HepG2 (cell line): ENCODE measurements at regions not wholly inside any gene's neighbourhood (a gene's known extent, or its start where the extent isn't known, plus 50 kb on each side); places are given as distances from the start of the nearest gene placed in this dataset.

Source experiments
- ATAC-seq: fragments of 200-7000 bp; cut with Tn5 transposase; 3 replicates; pipeline ENCODE4 v1.9.1; 2020; ENCODE audit warnings: mild to moderate bottlenecking, moderate library complexity
- BruUV-seq: library from RNA; stranded (reverse); fragments of 400-500 nt; replicated peaks from 2 replicates; lab custom pipeline; 2021; lab: Mats Ljungman, UMichigan
- CTCF ChIA-PET: fragments of 300-600 bp; formaldehyde crosslinking; extraction: SDS; loops from one replicate; lab custom pipeline; 2021; ENCODE audit warnings: low total read pairs, inconsistent platforms, low intra/inter-chr PET ratio; lab: Yijun Ruan, JAX
- POLR2A ChIA-PET: fragments of 350-600 bp; sonication (Branson Sonifier 250); formaldehyde crosslinking; loops from one replicate; lab custom pipeline; 2020; ENCODE audit warnings: antibody characterized with exemption, inconsistent platforms; lab: Yijun Ruan, JAX
- DNase-seq: peaks from one replicate; pipeline ENCODE4 v3.0.0-alpha.2; 2015; ENCODE audit warnings: low spot score
- FAIRE-seq: peaks from 3 replicates; lab custom pipeline; 2011; peaks lifted over from hg19 to GRCh38; lab: Jason Lieb, UNC
- H2AFZ ChIP-seq: one replicate; pipeline ENCODE4 v1.6.1; 2011; ENCODE audit warnings: low read length, inconsistent platforms
- H3K27ac ChIP-seq: fragments of 300-600 bp; 3 replicates; pipeline ENCODE4 v1.8.0; 2011; ENCODE audit warnings: mixed run types, mild to moderate bottlenecking, mixed read lengths, low read length, inconsistent platforms; ENCODE audit not compliant: insufficient read depth; ENCODE audit errors: extremely low read length
- H3K27me3 ChIP-seq, 2 experiments: fragments of 200-600 bp in 1 of 2; 2 replicates in 1 of 2; 3 replicates in 1 of 2; pipeline versions ENCODE4 v1.6.0 to v1.8.0; 2011; ENCODE audit warnings: low read length in 2 of 2, mild to moderate bottlenecking in 2 of 2, moderate library complexity in 2 of 2, inconsistent platforms in 1 of 2; ENCODE audit not compliant: insufficient read depth in 2 of 2, control insufficient read depth in 1 of 2
- H3K36me3 ChIP-seq, 2 experiments: fragments of 200-600 bp in 1 of 2; replicated peaks in 1 of 2; 2 replicates in 1 of 2; 3 replicates in 1 of 2; pipeline versions ENCODE4 v1.5.1 to v1.8.0; 2011; ENCODE audit warnings: low read length in 2 of 2, inconsistent platforms in 1 of 2; ENCODE audit not compliant: insufficient read depth in 2 of 2, control insufficient read depth in 1 of 2
- H3K4me1 ChIP-seq: 2 replicates; pipeline ENCODE4 v1.5.1; 2012; ENCODE audit warnings: low read length, inconsistent platforms; ENCODE audit not compliant: insufficient read depth
- H3K4me2 ChIP-seq: 2 replicates; pipeline ENCODE4 v1.6.0; 2011; ENCODE audit warnings: low read depth, low read length, inconsistent platforms
- H3K4me3 ChIP-seq, 3 experiments: fragments of 200-600 bp in 1 of 3; sonication (generic), shearing (Covaris generic) in 1 of 3; replicated peaks in 1 of 3; 2 replicates each; pipeline ENCODE4 v1.5.1; 2011 to 2016; ENCODE audit warnings: low read length in 3 of 3, inconsistent platforms in 2 of 3, low read depth in 2 of 3, mild to moderate bottlenecking in 2 of 3, control low read depth in 1 of 3, mixed read lengths in 1 of 3; ENCODE audit not compliant: insufficient read depth in 1 of 3
- H3K79me2 ChIP-seq: one replicate; pipeline ENCODE4 v1.6.1; 2011; ENCODE audit warnings: low read length, inconsistent platforms; ENCODE audit not compliant: insufficient read depth
- H3K9ac ChIP-seq: 2 replicates; pipeline ENCODE4 v1.6.0; 2011; ENCODE audit warnings: mild to moderate bottlenecking, low read depth, low read length, inconsistent platforms; ENCODE audit not compliant: insufficient read depth
- H3K9me3 ChIP-seq: 2 replicates; pipeline ENCODE4 v1.5.1; 2012; ENCODE audit warnings: mild to moderate bottlenecking, low read length
- H4K20me1 ChIP-seq: 2 replicates; pipeline ENCODE4 v1.6.0; 2011; ENCODE audit warnings: inconsistent platforms, mild to moderate bottlenecking, low read length, moderate library complexity; ENCODE audit not compliant: insufficient read depth
- BCL6 ChIP-seq: IDR thresholded peaks from 2 replicates; pipeline ENCODE4 v1.6.1; 2016; ENCODE audit warnings: missing genetic modification reagents, missing compliant biosample characterization
- FOXA3 ChIP-seq: IDR thresholded peaks from 2 replicates; pipeline ENCODE4 v1.6.1; 2016; ENCODE audit warnings: missing genetic modification reagents, missing compliant biosample characterization
- HNF4A ChIP-seq: sonication (generic); formaldehyde crosslinking; IDR thresholded peaks from 2 replicates; pipeline ENCODE4 v1.4.0; 2020; ENCODE audit warnings: missing genetic modification reagents
- NCOA2 ChIP-seq: sonication (generic); formaldehyde crosslinking; IDR thresholded peaks from 2 replicates; pipeline ENCODE4 v1.8.0; 2022; ENCODE audit warnings: inconsistent platforms
- SOX13 ChIP-seq, 3 experiments: fragments of 450-650 bp in 1 of 3; sonication (generic) in 1 of 3; formaldehyde crosslinking in 1 of 3; IDR thresholded peaks in 2 of 3; conservative IDR thresholded peaks in 1 of 3; 2 replicates each; pipeline versions ENCODE4 v1.5.0 to v1.6.1; 2016 to 2020; ENCODE audit warnings: antibody characterized with exemption in 1 of 3, mild to moderate bottlenecking in 1 of 3, missing compliant biosample characterization in 1 of 3, missing genetic modification reagents in 1 of 3, moderate library complexity in 1 of 3
- SOX6 ChIP-seq, 2 experiments: fragments of 450-650 bp in 1 of 2; sonication (generic) in 1 of 2; formaldehyde crosslinking in 1 of 2; IDR thresholded peaks; 2 replicates each; pipeline versions ENCODE4 v1.4.0 to v1.6.1; 2017 to 2020; ENCODE audit warnings: antibody characterized with exemption in 1 of 2, mild to moderate bottlenecking in 1 of 2, missing genetic modification reagents in 1 of 2
- ZNF883 ChIP-seq: sonication (generic); formaldehyde crosslinking; IDR thresholded peaks from 2 replicates; pipeline ENCODE4 v1.5.1; 2020; ENCODE audit warnings: mild to moderate bottlenecking, missing genetic modification reagents; ENCODE audit errors: not compliant biosample characterization
- WGBS: methylation state at CpG from one replicate; pipeline ENCODE4 v1.1.6; 2017; ENCODE audit warnings: low lambda C conversion rate; 5-methylcytosine and 5-hydroxymethylcytosine counted together
- in situ Hi-C: cut with HindIII; loops from 2 replicates; pipeline ENCODE4 v1.10.0; 2017; ENCODE audit warnings: low pct_unique_long_range_greater_than_20kb; ENCODE audit not compliant: extremely low pct_ligation_motif_present
- intact Hi-C: fragments of 100-400 bp; cut with micrococcal nuclease; formaldehyde crosslinking; loops from one replicate; pipeline ENCODE4 v1.10.0; 2022; ENCODE audit not compliant: unreplicated experiment
- TF ChIP-seq, protein P1 (sequence below): IDR thresholded peaks from 2 replicates; pipeline ENCODE4 v1.6.1; 2012; ENCODE audit warnings: low read depth, low read length, improper control_type of control experiment
- TF ChIP-seq, protein P2 (sequence below): sonication (generic); formaldehyde crosslinking; IDR thresholded peaks from 2 replicates; pipeline ENCODE4 v1.5.1; 2020; ENCODE audit warnings: mild to moderate bottlenecking, missing genetic modification reagents, borderline replicate concordance
- TF ChIP-seq, protein P3 (sequence below): sonication (generic); formaldehyde crosslinking; conservative IDR thresholded peaks from 2 replicates; pipeline ENCODE4 v1.4.0; 2020; ENCODE audit warnings: mild to moderate bottlenecking, missing genetic modification reagents, moderate library complexity

DNA sequence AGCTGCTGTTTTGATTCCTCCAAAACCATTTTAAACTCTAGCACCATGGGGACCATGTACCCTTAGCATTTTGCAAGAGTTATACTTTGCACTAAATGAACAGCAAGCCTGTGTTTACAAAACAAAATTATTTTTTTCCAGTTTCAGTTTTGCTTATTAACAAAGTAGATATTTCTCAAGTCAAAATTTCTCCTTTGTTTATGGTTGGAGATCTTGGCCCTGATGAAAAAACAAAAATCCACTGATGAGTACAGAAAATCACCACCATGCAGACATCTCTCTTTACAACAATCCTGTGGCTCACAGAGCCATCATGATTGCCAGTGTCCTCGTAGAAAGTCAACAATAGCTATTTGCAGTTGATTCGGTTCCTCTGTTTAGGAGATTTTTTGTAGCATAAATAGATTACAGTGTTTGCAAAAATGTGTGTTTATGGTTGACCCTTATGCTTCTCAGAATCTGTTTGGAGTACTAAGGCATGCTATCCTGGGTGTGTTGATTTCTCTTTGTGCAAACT lies 201.1 kb upstream of the NUDT4 start:
- 0% methylated on average over 2 of the region's 2 CpGs for WGBS
- no peak overlapping the region for H3K9ac ChIP-seq
- H3K79me2 ChIP-seq: no peaks in the 10 kb centered on the region
- peak overlapping the region; percentile 49 for H3K27ac ChIP-seq
- no TSS peak for BruUV-seq
- POLR2A ChIA-PET: no interaction called here
- H3K36me3 ChIP-seq: no peaks in the 10 kb centered on the region
- no peak overlapping the region for H2AFZ ChIP-seq
- H3K9me3 ChIP-seq: no peaks in the 10 kb centered on the region; the same call in 1 of the 2 replicates
- peak overlapping the region; percentile 60 for H3K4me2 ChIP-seq
- H4K20me1 ChIP-seq: no peaks in the 10 kb centered on the region
- peaks cover 68% of the 10 kb centered on the region for H3K4me1 ChIP-seq
- no peaks in the 10 kb centered on the region; a peak in 2 of 5 replicates for H3K27me3 ChIP-seq
- CTCF ChIA-PET: no interaction called here
- FAIRE-seq (peak; percentile 42), DNase-seq (peak; percentile 55), ATAC-seq (peak; percentile 87)
- in situ Hi-C loops (no loop called here), intact Hi-C loops (loop anchor here (5.0 kb wide), 1 partner anchor 49 kb away; no protein-coding TSS in a partner anchor)
- peak overlapping the region in 1 of 3 experiments; percentile 4; a peak in 1 of 6 replicates for H3K4me3 ChIP-seq
- TF ChIP-seq, protein P1, sequence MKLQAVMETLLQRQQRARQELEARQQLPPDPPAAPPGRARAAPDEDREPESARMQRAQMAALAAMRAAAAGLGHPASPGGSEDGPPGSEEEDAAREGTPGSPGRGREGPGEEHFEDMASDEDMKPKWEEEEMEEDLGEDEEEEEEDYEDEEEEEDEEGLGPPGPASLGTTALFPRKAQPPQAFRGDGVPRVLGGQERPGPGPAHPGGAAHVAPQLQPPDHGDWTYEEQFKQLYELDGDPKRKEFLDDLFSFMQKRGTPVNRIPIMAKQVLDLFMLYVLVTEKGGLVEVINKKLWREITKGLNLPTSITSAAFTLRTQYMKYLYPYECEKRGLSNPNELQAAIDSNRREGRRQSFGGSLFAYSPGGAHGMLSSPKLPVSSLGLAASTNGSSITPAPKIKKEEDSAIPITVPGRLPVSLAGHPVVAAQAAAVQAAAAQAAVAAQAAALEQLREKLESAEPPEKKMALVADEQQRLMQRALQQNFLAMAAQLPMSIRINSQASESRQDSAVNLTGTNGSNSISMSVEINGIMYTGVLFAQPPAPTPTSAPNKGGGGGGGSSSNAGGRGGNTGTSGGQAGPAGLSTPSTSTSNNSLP: peak; percentile 9; the same call in 1 of the 2 replicates
- TF ChIP-seq, protein P2, sequence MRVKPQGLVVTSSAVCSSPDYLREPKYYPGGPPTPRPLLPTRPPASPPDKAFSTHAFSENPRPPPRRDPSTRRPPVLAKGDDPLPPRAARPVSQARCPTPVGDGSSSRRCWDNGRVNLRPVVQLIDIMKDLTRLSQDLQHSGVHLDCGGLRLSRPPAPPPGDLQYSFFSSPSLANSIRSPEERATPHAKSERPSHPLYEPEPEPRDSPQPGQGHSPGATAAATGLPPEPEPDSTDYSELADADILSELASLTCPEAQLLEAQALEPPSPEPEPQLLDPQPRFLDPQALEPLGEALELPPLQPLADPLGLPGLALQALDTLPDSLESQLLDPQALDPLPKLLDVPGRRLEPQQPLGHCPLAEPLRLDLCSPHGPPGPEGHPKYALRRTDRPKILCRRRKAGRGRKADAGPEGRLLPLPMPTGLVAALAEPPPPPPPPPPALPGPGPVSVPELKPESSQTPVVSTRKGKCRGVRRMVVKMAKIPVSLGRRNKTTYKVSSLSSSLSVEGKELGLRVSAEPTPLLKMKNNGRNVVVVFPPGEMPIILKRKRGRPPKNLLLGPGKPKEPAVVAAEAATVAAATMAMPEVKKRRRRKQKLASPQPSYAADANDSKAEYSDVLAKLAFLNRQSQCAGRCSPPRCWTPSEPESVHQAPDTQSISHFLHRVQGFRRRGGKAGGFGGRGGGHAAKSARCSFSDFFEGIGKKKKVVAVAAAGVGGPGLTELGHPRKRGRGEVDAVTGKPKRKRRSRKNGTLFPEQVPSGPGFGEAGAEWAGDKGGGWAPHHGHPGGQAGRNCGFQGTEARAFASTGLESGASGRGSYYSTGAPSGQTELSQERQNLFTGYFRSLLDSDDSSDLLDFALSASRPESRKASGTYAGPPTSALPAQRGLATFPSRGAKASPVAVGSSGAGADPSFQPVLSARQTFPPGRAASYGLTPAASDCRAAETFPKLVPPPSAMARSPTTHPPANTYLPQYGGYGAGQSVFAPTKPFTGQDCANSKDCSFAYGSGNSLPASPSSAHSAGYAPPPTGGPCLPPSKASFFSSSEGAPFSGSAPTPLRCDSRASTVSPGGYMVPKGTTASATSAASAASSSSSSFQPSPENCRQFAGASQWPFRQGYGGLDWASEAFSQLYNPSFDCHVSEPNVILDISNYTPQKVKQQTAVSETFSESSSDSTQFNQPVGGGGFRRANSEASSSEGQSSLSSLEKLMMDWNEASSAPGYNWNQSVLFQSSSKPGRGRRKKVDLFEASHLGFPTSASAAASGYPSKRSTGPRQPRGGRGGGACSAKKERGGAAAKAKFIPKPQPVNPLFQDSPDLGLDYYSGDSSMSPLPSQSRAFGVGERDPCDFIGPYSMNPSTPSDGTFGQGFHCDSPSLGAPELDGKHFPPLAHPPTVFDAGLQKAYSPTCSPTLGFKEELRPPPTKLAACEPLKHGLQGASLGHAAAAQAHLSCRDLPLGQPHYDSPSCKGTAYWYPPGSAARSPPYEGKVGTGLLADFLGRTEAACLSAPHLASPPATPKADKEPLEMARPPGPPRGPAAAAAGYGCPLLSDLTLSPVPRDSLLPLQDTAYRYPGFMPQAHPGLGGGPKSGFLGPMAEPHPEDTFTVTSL (CRISPR knock-in tag): peak; percentile 39; the same call in 1 of the 2 replicates
- TF ChIP-seq SOX6 (IDR thresholded peaks at IDR 0.05) (no peak), SOX6 (CRISPR knock-in tag; IDR thresholded peaks at IDR 0.05) (peak; percentile 69), NCOA2 (peak; percentile 68), HNF4A (CRISPR knock-in tag) (peak; percentile 16; the same call in 1 of the 2 replicates), FOXA3 (CRISPR knock-in tag) (peak; percentile 51; the same call in 1 of the 2 replicates), BCL6 (peak; percentile 70), SOX13 (IDR thresholded peaks at IDR 0.05) (no peak), SOX13 (CRISPR knock-in tag; conservative IDR thresholded peaks at IDR 0.05 in 1 of 2, IDR thresholded peaks at IDR 0.05 in 1 of 2) (peak in 1 of 2 experiments; percentile 65; a peak in 2 of 4 replicates), ZNF883 (CRISPR knock-in tag) (no peak)
- TF ChIP-seq, protein P3, sequence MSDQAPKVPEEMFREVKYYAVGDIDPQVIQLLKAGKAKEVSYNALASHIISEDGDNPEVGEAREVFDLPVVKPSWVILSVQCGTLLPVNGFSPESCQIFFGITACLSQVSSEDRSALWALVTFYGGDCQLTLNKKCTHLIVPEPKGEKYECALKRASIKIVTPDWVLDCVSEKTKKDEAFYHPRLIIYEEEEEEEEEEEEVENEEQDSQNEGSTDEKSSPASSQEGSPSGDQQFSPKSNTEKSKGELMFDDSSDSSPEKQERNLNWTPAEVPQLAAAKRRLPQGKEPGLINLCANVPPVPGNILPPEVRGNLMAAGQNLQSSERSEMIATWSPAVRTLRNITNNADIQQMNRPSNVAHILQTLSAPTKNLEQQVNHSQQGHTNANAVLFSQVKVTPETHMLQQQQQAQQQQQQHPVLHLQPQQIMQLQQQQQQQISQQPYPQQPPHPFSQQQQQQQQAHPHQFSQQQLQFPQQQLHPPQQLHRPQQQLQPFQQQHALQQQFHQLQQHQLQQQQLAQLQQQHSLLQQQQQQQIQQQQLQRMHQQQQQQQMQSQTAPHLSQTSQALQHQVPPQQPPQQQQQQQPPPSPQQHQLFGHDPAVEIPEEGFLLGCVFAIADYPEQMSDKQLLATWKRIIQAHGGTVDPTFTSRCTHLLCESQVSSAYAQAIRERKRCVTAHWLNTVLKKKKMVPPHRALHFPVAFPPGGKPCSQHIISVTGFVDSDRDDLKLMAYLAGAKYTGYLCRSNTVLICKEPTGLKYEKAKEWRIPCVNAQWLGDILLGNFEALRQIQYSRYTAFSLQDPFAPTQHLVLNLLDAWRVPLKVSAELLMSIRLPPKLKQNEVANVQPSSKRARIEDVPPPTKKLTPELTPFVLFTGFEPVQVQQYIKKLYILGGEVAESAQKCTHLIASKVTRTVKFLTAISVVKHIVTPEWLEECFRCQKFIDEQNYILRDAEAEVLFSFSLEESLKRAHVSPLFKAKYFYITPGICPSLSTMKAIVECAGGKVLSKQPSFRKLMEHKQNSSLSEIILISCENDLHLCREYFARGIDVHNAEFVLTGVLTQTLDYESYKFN: peak; percentile 72; the same call in 1 of the 2 replicates
